Colonic mucosa (tissue), 4 donors: ENCODE measurements at regions not wholly inside any gene's neighbourhood (a gene's known extent, or its start where the extent isn't known, plus 50 kb on each side); places are given as distances from the start of the nearest gene placed in this dataset.

Experiments
- DNase-seq: peaks from one replicate; pipeline ENCODE4 v3.0.0-alpha.2; 2020
- H3K27ac ChIP-seq: fragments of 200-600 bp; one replicate; pipeline ENCODE4 v1.8.0; 2021
- H3K27me3 ChIP-seq: fragments of 200-600 bp; one replicate; pipeline ENCODE4 v1.8.0; 2021
- H3K36me3 ChIP-seq: fragments of 200-600 bp; one replicate; pipeline ENCODE4 v1.8.0; 2021
- H3K4me1 ChIP-seq: fragments of 200-600 bp; one replicate; pipeline ENCODE4 v1.8.0; 2021; ENCODE audit warnings: mild to moderate bottlenecking
- H3K4me3 ChIP-seq: fragments of 200-600 bp; one replicate; pipeline ENCODE4 v1.8.0; 2021
- H3K9ac ChIP-seq, 2 donors: one replicate each; pipeline ENCODE4 v1.7.0; 2013; ENCODE audit warnings: control low read depth in 2 of 2, low read depth in 2 of 2, low read length in 2 of 2
- H3K9me3 ChIP-seq: fragments of 200-600 bp; one replicate; pipeline ENCODE4 v1.8.0; 2021
- CTCF ChIP-seq: fragments of 200-600 bp; IDR thresholded peaks from one replicate; pipeline ENCODE4 v1.8.0; 2022; ENCODE audit warnings: antibody characterized with exemption, mild to moderate bottlenecking
- intact Hi-C: fragments of 100-400 bp; cut with DNase I; formaldehyde crosslinking; loops from one replicate; pipeline ENCODE4 v1.14.1; 2022
- donor health status: healthy.
- donor health status: DM: no; HTN: no; CAD: no.
- donor health status: DM: no; HTN: no; CAD: no.

GRCh38 chr4:32219306-32220075, 1499.3 kb downstream of the PCDH7 start:
- TF ChIP-seq CTCF, result no peak
- intact Hi-C loops, result no loop called here
- no peak overlapping the region for H3K9ac ChIP-seq
- no peak overlapping the region for H3K27ac ChIP-seq
- no peak for DNase-seq
- no peaks in the 10 kb centered on the region for H3K4me1 ChIP-seq
- H3K36me3 ChIP-seq, result no peaks in the 10 kb centered on the region
- H3K9me3 ChIP-seq, result no peaks in the 10 kb centered on the region
- H3K27me3 ChIP-seq, result no peaks in the 10 kb centered on the region
- H3K4me3 ChIP-seq, result no peak overlapping the region

GRCh38 chr4:32226204-32226603, 1506.0 kb downstream of the PCDH7 start:
- H3K9me3 ChIP-seq, result no peaks in the 10 kb centered on the region
- intact Hi-C loops, result no loop called here
- no peaks in the 10 kb centered on the region for H3K36me3 ChIP-seq
- H3K9ac ChIP-seq, result no peak overlapping the region
- H3K4me1 ChIP-seq, result no peaks in the 10 kb centered on the region
- no peak for TF ChIP-seq CTCF
- no peak overlapping the region for H3K27ac ChIP-seq
- H3K27me3 ChIP-seq, result no peaks in the 10 kb centered on the region
- H3K4me3 ChIP-seq, result no peak overlapping the region
- no peak for DNase-seq

GRCh38 chr4:32226733-32227132, 1506.6 kb downstream of the PCDH7 start:
- DNase-seq, result no peak

DNA sequence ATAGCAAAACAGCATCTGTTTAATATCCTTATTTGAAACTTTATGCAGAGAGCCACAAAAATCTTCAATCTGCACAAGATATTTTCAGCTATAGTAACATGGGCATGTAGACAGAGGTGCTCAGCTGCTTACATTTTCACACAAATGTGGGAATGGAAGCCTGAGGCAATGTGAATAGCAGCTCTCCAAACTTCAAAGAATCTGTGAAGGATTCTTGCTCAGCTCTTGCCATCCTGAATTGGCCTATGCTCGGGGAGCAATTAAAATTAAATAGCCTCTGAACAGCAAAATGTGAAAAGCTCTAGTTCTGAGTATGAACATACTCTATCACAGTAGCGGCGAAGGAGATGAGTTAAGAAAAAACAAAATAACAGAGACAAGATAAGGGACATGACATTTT, 1523.8 kb downstream of the PCDH7 start:
- no peaks in the 10 kb centered on the region for H3K4me1 ChIP-seq
- intact Hi-C loops, result no loop called here

More at GRCh38 chr4:32226733-32227132, 1506.6 kb downstream of the PCDH7 start:
- Histone ChIP-seq H3K36me3 (no peaks in the 10 kb centered on the region), H3K9ac (no peak overlapping the region), H3K4me3 (no peak overlapping the region), H3K4me1 (no peaks in the 10 kb centered on the region), H3K27ac (no peak overlapping the region), H3K9me3 (no peaks in the 10 kb centered on the region), H3K27me3 (no peaks in the 10 kb centered on the region)
- intact Hi-C loops, result no loop called here
- TF ChIP-seq CTCF, result no peak

GRCh38 chr4:32249040-32249439, 1528.9 kb downstream of the PCDH7 start:
- DNase-seq, result no peak
- Histone ChIP-seq H3K4me3 (no peak overlapping the region), H3K27me3 (no peaks in the 10 kb centered on the region), H3K4me1 (no peaks in the 10 kb centered on the region), H3K9ac (no peak overlapping the region), H3K36me3 (no peaks in the 10 kb centered on the region), H3K27ac (no peak overlapping the region), H3K9me3 (no peaks in the 10 kb centered on the region)
- intact Hi-C loops, result no loop called here
- no peak for TF ChIP-seq CTCF

More for the DNA sequence above, 1523.8 kb downstream of the PCDH7 start:
- DNase-seq, result no peak
- Histone ChIP-seq H3K27me3 (no peaks in the 10 kb centered on the region), H3K36me3 (no peaks in the 10 kb centered on the region), H3K4me3 (no peak overlapping the region), H3K9ac (no peak overlapping the region), H3K27ac (no peak overlapping the region), H3K9me3 (no peaks in the 10 kb centered on the region)
- no peak for TF ChIP-seq CTCF
